GM13977 (cell line): ENCODE measurements at regions not wholly inside any gene's neighbourhood (a gene's known extent, or its start where the extent isn't known, plus 50 kb on each side); places are given as distances from the start of the nearest gene placed in this dataset.
"Not testable (repeated sequence)": the region's sequence is repeated elsewhere in the genome, so short reads cannot be mapped to it uniquely, and the experiment has no call there.

Experiments
- DNase-seq: peaks from one replicate; pipeline ENCODE4 v3.0.0; 2012; ENCODE audit warnings: low spot score
- in situ Hi-C: fragments of 300-500 bp; cut with MboI; formaldehyde crosslinking; loops from one replicate; pipeline ENCODE4 v1.12.0; 2022; ENCODE audit warnings: low sequenced_read_pairs, low pct_unique_long_range_greater_than_20kb, mixed read lengths, inconsistent platforms; ENCODE audit not compliant: unreplicated experiment
- TF ChIP-seq, protein P1 (sequence below): IDR thresholded peaks from 2 replicates; pipeline ENCODE4 v1.5.1; 2012; ENCODE audit warnings: mild to moderate bottlenecking, control low read depth; ENCODE audit not compliant: insufficient read depth; ENCODE audit errors: extremely low read depth, missing control alignments

DNA sequence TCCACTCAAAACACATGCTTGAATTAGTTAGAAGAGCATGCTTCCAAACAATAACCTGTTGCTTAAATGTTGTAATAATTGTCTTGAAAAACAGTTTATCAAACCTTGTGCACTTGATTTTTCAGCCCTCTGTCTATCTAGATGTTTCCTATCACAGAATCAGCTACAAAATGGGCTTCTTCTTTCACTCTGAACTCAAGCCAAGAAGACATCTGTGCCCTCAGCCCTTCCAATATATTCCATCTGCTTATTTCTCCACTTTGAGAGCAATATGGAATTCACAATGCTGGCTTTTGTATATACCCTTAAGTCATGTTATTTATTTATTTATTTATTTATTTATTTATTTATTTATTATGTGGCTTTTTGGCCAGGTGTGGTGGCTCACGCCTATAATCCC is 234.2 kb downstream of the TOX3 start:
- DNase-seq, result no peak
- in situ Hi-C loops, result no loop called here
- TF ChIP-seq, protein P1, sequence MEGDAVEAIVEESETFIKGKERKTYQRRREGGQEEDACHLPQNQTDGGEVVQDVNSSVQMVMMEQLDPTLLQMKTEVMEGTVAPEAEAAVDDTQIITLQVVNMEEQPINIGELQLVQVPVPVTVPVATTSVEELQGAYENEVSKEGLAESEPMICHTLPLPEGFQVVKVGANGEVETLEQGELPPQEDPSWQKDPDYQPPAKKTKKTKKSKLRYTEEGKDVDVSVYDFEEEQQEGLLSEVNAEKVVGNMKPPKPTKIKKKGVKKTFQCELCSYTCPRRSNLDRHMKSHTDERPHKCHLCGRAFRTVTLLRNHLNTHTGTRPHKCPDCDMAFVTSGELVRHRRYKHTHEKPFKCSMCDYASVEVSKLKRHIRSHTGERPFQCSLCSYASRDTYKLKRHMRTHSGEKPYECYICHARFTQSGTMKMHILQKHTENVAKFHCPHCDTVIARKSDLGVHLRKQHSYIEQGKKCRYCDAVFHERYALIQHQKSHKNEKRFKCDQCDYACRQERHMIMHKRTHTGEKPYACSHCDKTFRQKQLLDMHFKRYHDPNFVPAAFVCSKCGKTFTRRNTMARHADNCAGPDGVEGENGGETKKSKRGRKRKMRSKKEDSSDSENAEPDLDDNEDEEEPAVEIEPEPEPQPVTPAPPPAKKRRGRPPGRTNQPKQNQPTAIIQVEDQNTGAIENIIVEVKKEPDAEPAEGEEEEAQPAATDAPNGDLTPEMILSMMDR, result no peak

DNA sequence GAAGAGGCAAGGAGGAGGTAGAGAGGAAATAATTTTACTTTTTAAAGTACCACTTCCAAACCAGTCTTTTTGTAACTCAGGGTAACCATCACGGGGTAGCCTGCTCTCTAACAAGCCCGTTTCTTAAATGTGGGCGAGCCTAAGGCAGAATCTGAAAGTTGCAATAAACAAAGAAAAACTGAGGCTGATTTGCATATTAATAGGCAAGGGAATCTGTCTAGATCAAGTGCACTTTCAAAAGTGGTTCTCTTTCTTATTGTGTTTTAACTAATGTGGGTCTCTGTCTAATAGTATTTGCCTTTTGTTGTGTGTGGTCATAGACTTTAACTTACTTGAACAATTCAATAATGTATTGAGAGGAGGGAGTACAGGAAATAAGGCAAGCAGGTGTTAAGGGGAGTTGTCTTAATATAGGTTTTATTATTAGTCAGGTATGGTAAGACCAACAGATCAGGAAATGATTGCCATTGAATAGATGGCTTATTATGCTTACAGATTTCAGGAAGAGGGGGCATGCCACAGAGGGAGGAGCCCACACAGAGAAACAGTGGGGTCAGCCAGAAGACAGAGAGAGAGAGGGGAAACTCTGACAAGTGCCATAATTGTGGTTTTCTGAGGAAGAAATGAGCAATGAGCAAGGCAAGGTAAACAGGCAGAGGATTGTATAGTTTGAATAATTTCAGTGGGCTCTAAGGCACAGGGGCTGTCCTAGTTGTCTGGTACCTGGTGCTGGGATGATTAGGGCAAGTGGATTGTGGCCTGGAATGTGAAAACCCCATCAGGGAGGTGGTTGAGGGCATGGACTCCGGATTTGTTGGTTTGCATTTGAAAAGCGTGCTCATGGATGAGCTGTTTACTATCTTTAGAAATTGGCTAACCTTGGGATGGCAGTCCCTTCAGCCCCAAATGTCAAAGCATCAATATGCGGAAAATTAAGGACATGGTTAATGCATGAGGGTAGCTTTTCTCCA is 237.2 kb downstream of the TOX3 start:
- no peak for DNase-seq
- TF ChIP-seq, protein P1, result no peak
- in situ Hi-C loops, result no loop called here

DNA sequence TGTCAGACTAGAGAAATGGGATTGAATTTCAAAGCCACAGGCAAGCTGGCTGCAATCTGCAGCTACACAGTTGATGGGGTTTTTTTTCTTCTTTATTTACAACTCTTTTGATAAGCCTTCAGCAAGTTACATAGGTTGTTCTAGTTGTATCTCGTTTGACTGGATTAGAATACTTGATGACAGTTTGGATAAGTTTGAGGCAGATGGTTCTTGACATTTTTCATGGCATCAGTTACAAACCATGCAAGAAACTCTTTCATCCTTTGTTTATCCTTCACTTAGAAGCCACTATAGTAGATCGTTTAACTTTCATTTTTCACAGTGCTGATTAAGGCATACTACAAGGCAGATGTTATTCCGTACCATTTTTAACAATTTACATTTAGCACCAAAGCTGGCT is 238.9 kb downstream of the TOX3 start:
- in situ Hi-C loops, result no loop called here
- no peak for DNase-seq
- TF ChIP-seq, protein P1, result no peak

DNA sequence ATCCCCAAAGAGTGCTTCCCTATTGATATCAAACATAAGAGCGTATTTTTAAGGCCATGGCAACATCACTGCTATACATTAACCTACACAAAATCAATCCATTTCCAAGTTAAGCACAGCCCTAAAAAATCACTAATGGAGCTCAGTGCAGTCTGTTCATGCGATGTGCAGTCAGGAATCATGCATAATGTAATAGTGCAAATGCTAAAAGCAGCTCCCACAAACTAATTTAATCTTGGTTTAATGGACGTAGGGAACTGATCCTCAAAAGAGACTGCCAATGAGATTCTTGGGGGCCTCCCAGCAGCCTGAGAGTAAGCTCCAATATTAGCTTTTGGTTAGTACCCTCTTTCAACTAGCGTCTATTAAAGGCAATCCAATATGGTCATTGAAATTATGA is 245.9 kb downstream of the TOX3 start:
- no peak for DNase-seq
- in situ Hi-C loops, result no loop called here
- TF ChIP-seq, protein P1, result no peak

DNA sequence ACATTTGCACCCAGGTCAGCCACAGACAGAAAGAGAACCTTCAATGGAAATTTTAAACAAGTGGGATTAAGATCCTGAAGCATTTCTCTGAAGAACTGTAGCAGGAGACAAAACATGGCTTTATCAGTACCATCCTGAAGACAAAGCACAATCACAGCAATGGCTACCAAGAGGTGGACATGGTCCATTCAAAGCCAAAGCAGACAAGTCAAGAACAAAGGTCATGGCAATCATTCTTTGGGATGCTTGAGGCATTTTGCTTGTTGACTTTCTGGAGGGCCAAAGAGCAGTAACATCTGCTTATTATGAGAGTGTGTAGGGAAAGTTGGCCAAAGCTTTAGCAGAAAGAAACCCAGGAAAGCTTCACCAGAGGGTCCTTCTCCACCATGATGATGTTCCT is 248.2 kb downstream of the TOX3 start:
- in situ Hi-C loops, result no loop called here
- TF ChIP-seq, protein P1, result no peak
- DNase-seq, result no peak

DNA sequence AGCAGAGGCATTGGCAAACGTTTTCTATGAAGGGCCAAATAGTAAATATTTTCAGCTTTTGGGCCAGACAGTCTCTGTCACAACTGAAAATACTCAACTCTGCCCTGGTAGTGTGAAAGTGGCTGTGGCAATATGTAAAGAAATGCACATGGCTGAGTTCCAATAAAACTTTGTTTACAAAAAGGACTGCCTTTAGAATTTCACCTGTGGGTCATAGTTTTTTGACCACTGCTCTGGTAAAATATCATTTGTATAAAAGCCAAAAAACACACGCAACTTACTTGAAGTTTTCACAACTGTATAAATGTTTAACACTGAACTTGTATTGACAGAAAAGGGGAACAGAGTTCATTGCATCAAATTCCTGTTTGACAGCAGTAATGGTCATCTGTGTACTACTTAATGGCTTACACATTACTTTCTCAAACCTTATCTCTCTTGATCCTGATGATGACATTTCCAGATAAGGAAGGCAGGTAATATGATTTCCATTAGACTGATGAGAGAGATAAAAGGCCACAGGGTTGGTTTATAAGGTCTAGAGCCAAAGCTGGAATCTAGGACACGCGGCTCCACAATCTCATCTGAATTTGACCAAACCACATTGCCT is 250.1 kb downstream of the TOX3 start:
- DNase-seq, in situ Hi-C loops: not testable (repeated sequence)

DNA sequence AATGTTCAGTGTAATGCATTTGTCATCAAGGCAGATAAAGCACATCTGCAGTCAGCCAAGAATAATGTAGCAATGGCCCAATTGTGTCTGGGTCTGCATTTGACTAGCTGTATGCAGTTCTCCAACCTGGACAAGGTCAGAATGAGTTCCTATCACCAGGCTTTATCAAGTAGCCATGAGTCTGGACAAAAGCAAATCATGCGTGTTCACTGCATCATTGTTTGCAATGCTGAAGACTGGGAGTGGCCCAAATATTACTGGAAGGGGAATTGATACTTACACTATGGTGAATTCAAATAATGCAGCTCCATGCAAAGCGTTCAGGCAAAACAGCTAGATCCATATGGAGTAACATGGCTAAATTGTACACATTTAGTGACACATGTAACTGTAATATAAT is 250.9 kb downstream of the TOX3 start:
- in situ Hi-C loops, result no loop called here
- TF ChIP-seq, protein P1, result no peak
- no peak for DNase-seq
